A673 (cell line): ENCODE measurements at regions not wholly inside any gene's neighbourhood (a gene's known extent, or its start where the extent isn't known, plus 50 kb on each side); places are given as distances from the start of the nearest gene placed in this dataset.

Experiments used
- BruUV-seq: library from RNA; stranded (reverse); fragments of 400-500 nt; replicated peaks from 2 replicates; lab custom pipeline; 2021; lab: Mats Ljungman, UMichigan
- CTCF ChIA-PET: fragments of 300-600 bp; sonication (Branson Sonifier 250); formaldehyde crosslinking; loops from one replicate; lab custom pipeline; 2022; ENCODE audit warnings: antibody characterized with exemption; lab: Charles Lee
- POLR2A ChIA-PET: fragments of 300-600 bp; sonication (Branson Sonifier 250); formaldehyde crosslinking; loops from one replicate; lab custom pipeline; 2022; ENCODE audit warnings: antibody characterized with exemption; ENCODE audit not compliant: low non-redundant PET; lab: Charles Lee
- DNase-seq: peaks from one replicate; pipeline ENCODE4 v3.0.0-alpha.2; 2015; ENCODE audit warnings: low spot score
- H3K27ac ChIP-seq: fragments of 200-600 bp; sonication (generic); 2 replicates; pipeline ENCODE4 v1.5.1; 2016; ENCODE audit warnings: mixed run types, low read depth, mild to moderate bottlenecking, mixed read lengths, antibody characterized with exemption, low read length; ENCODE audit not compliant: poor library complexity, severe bottlenecking
- H3K27me3 ChIP-seq: fragments of 200-600 bp; sonication (generic); replicated peaks from 2 replicates; pipeline ENCODE4 v1.6.1; 2017; ENCODE audit warnings: mixed run types, low read depth, mild to moderate bottlenecking, mixed read lengths, antibody characterized with exemption, low read length; ENCODE audit not compliant: insufficient read depth, poor library complexity
- H3K36me3 ChIP-seq: fragments of 200-600 bp; sonication (generic); 2 replicates; pipeline ENCODE4 v1.6.1; 2016; ENCODE audit warnings: mixed run types, mild to moderate bottlenecking, mixed read lengths, antibody characterized with exemption, low read length; ENCODE audit not compliant: insufficient read depth, poor library complexity, severe bottlenecking
- H3K4me1 ChIP-seq: fragments of 200-600 bp; sonication (generic); 2 replicates; pipeline ENCODE4 v1.6.1; 2017; ENCODE audit warnings: mixed run types, mild to moderate bottlenecking, mixed read lengths, antibody characterized with exemption, low read length; ENCODE audit not compliant: insufficient read depth, poor library complexity, severe bottlenecking
- H3K4me3 ChIP-seq: fragments of 200-600 bp; sonication (generic); 2 replicates; pipeline ENCODE4 v1.5.1; 2016; ENCODE audit warnings: low read depth, mixed run types, mild to moderate bottlenecking, mixed read lengths, low read length; ENCODE audit not compliant: poor library complexity, severe bottlenecking
- H3K9me3 ChIP-seq: fragments of 200-600 bp; sonication (generic); 2 replicates; pipeline ENCODE4 v1.6.1; 2016; ENCODE audit warnings: mixed run types, low read depth, mild to moderate bottlenecking, mixed read lengths, antibody characterized with exemption, low read length; ENCODE audit not compliant: poor library complexity, severe bottlenecking
- CTCF ChIP-seq: fragments of 300-800, 200-600 bp; sonication (generic); conservative IDR thresholded peaks from 2 replicates; pipeline ENCODE4 v1.5.1; 2017; ENCODE audit warnings: low read depth, mild to moderate bottlenecking, antibody characterized with exemption, low read length, moderate library complexity, mixed read lengths
- EZH2 ChIP-seq: fragments of 200-600 bp; sonication (generic); IDR thresholded peaks from 2 replicates; pipeline ENCODE4 v1.6.1; 2017; ENCODE audit warnings: borderline replicate concordance, low read depth, mild to moderate bottlenecking, mixed read lengths, antibody characterized with exemption, low read length; ENCODE audit not compliant: poor library complexity, severe bottlenecking
- intact Hi-C: fragments of 100-400 bp; cut with micrococcal nuclease; formaldehyde crosslinking; loops from one replicate; pipeline ENCODE4 v1.10.0; 2022; ENCODE audit not compliant: unreplicated experiment

GRCh38 chr4:77229433-77229832, 72.4 kb downstream of the CCNG2 start:
- Histone ChIP-seq H3K27ac (no peak overlapping the region), H3K9me3 (no peaks in the 10 kb centered on the region), H3K27me3 (no peaks in the 10 kb centered on the region), H3K4me3 (no peak overlapping the region), H3K36me3 (no peaks in the 10 kb centered on the region), H3K4me1 (no peaks in the 10 kb centered on the region)
- TF ChIP-seq CTCF (no peak), EZH2 (no peak)
- no peak for DNase-seq
- ChIA-PET CTCF (no interaction called here), POLR2A (no interaction called here)
- BruUV-seq = no TSS peak
- intact Hi-C loops = no loop called here

- Histone ChIP-seq H3K27ac (no peak overlapping the region), H3K4me1 (no peaks in the 10 kb centered on the region), H3K36me3 (no peaks in the 10 kb centered on the region), H3K4me3 (no peak overlapping the region), H3K9me3 (no peaks in the 10 kb centered on the region), H3K27me3 (peaks cover 9% of the 10 kb centered on the region)
- intact Hi-C loops = no loop called here
- CTCF ChIA-PET = no interaction called here
- POLR2A ChIA-PET = no interaction called here
- TF ChIP-seq CTCF (no peak), EZH2 (no peak)
- no peak for DNase-seq
- BruUV-seq = no TSS peak
Measured at GRCh38 chr4:77232653-77233052, 75.6 kb downstream of the CCNG2 start.

DNA sequence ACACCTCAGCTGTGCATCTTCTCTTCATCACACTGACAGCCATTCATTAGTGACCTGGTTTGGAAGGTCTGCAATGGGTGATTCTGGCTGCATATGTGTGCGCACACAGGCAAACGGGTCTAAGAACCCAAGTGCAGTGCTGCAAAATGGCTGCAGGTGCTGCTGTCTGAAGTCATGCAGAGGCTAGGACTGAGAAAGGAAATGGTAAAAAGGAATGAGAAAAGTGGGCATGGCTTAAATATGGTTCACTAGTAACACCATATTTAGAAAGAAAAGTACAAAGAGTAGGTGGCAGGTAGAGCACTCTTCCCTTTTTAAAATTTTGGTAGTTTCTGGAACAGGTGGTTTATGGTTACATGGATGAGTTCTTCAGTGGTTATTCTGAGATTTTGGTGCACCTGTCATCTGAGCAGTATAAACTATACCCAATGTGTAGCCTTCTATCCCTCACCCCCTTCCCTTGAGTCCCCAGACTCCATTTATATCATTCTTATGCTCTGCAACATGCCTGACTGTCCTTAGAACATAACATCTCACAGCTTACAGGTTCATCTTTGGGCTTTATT, 78.4 kb downstream of the CCNG2 start:
- POLR2A ChIA-PET = no interaction called here
- TF ChIP-seq CTCF (no peak), EZH2 (no peak)
- Histone ChIP-seq H3K9me3 (no peaks in the 10 kb centered on the region), H3K27ac (no peak overlapping the region), H3K4me3 (no peak overlapping the region), H3K36me3 (no peaks in the 10 kb centered on the region), H3K4me1 (no peaks in the 10 kb centered on the region), H3K27me3 (peaks cover 9% of the 10 kb centered on the region)
- DNase-seq = no peak
- intact Hi-C loops = no loop called here
- BruUV-seq = no TSS peak
- CTCF ChIA-PET = no interaction called here
